Body of pancreas (tissue), 4 donors: ENCODE measurements at regions not wholly inside any gene's neighbourhood (a gene's known extent, or its start where the extent isn't known, plus 50 kb on each side); places are given as distances from the start of the nearest gene placed in this dataset.
A peak's percentile ranks its signal among the peaks of the same experiment; 100 is the strongest.

ENCODE experiments used
- POLR2A ChIP-seq, 3 donors: fragments of 450-650 bp; IDR thresholded peaks; one replicate each; pipeline ENCODE4 v1.6.1; 2016; ENCODE audit warnings: antibody characterized with exemption in 3 of 3, mild to moderate bottlenecking in 2 of 3
- TF ChIP-seq, protein P1 (sequence below), 7 experiments: fragments of 450-650 bp in 4 of 7; fragments of 200-600 bp in 3 of 7; sonication (generic) in 3 of 7; IDR thresholded peaks; one replicate each; pipeline ENCODE4 v1.5.1; 2016 to 2019; ENCODE audit warnings: antibody characterized with exemption in 7 of 7

DNA sequence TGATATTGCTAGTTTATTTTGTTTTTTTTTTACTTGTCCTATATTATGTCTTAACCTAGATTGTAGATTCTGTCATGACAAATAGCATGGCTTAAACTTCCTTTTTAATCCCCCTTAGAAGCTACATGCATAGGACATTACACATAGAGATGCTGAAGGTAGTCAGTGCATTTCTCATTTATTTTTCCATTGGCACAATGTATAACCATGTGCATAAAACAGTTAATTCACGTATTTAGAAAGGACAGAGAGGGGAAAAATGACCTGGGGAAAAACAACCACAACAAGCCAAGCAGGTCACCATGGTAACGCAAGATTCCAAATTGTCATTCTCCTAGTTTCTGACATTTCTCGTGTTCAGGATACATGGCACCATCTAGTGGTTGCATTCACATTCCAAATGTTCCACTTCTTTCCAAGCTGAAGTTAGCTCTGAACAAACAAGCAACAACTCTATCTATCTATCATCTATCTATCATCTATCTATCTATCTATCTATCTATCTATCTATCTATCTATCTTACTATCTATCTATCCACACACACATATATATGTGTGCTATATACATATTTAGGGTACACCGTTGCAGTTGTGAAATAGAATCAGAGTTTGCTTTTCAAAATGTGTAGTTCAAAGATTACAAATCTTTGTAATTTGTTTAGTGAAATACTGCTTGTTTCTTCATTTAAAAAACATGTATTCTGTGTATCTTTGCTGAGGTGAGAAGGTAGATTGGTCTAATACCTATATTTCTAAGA lies 487.2 kb upstream of the ST8SIA4 start:
- TF ChIP-seq, protein P1, sequence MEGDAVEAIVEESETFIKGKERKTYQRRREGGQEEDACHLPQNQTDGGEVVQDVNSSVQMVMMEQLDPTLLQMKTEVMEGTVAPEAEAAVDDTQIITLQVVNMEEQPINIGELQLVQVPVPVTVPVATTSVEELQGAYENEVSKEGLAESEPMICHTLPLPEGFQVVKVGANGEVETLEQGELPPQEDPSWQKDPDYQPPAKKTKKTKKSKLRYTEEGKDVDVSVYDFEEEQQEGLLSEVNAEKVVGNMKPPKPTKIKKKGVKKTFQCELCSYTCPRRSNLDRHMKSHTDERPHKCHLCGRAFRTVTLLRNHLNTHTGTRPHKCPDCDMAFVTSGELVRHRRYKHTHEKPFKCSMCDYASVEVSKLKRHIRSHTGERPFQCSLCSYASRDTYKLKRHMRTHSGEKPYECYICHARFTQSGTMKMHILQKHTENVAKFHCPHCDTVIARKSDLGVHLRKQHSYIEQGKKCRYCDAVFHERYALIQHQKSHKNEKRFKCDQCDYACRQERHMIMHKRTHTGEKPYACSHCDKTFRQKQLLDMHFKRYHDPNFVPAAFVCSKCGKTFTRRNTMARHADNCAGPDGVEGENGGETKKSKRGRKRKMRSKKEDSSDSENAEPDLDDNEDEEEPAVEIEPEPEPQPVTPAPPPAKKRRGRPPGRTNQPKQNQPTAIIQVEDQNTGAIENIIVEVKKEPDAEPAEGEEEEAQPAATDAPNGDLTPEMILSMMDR (IDR thresholded peaks at IDR 0.05), result peak in 6 of 7 experiments; percentile 31 to 49 (median 39)
- no peak for TF ChIP-seq POLR2A (IDR thresholded peaks at IDR 0.05)
